Endothelial cell of umbilical vein (primary cell): ENCODE measurements at regions not wholly inside any gene's neighbourhood (a gene's known extent, or its start where the extent isn't known, plus 50 kb on each side); places are given as distances from the start of the nearest gene placed in this dataset.

ENCODE experiments used
- BruUV-seq: library from RNA; stranded (reverse); fragments of 400-500 nt; replicated peaks from 2 replicates; lab custom pipeline; 2021; lab: Mats Ljungman, UMichigan
- CTCF ChIA-PET: fragments of 300-600, 350-600 bp; sonication (Branson Sonifier 250); formaldehyde crosslinking; loops from one replicate; lab custom pipeline; 2021; ENCODE audit warnings: antibody characterized with exemption, inconsistent platforms; lab: Charles Lee
- POLR2A ChIA-PET: fragments of 300-600, 350-600 bp; sonication (Branson Sonifier 250); formaldehyde crosslinking; loops from one replicate; lab custom pipeline; 2021; ENCODE audit warnings: antibody characterized with exemption, inconsistent platforms; lab: Charles Lee
- DNase-seq: peaks from one replicate; pipeline ENCODE4 v3.0.0-alpha.2; 2011; ENCODE audit warnings: low read depth, low spot score
- FAIRE-seq: peaks from 2 replicates; lab custom pipeline; 2011; peaks lifted over from hg19 to GRCh38; lab: Jason Lieb, UNC
- H2AFZ ChIP-seq: 2 replicates; pipeline ENCODE4 v1.6.0; 2012; ENCODE audit warnings: low read depth, low read length, control low read depth, inconsistent platforms
- H3K27ac ChIP-seq: 2 replicates; pipeline ENCODE4 v1.5.1; 2011; ENCODE audit warnings: low read depth, mild to moderate bottlenecking, control low read depth, low read length, moderate library complexity; ENCODE audit not compliant: insufficient read depth
- H3K27me3 ChIP-seq, 2 experiments: 2 replicates each; pipeline versions ENCODE4 v1.6.0 to v1.6.1; 2011; ENCODE audit warnings: low read length in 2 of 2, mixed read lengths in 1 of 2; ENCODE audit not compliant: control insufficient read depth in 2 of 2, insufficient read depth in 2 of 2
- H3K36me3 ChIP-seq, 2 experiments: 2 replicates in 1 of 2; 3 replicates in 1 of 2; pipeline ENCODE4 v1.5.1; 2011; ENCODE audit warnings: low read length in 2 of 2, mild to moderate bottlenecking in 1 of 2, moderate library complexity in 1 of 2; ENCODE audit not compliant: control insufficient read depth in 2 of 2, insufficient read depth in 2 of 2; ENCODE audit errors: extremely low read depth in 1 of 2
- H3K4me1 ChIP-seq: 3 replicates; pipeline ENCODE4 v1.5.1; 2011; ENCODE audit warnings: mild to moderate bottlenecking, low read length; ENCODE audit not compliant: control insufficient read depth, insufficient read depth; ENCODE audit errors: extremely low read depth
- H3K4me2 ChIP-seq: 2 replicates; pipeline ENCODE4 v1.6.1; 2011; ENCODE audit warnings: low read length, control low read depth, mixed read lengths; ENCODE audit not compliant: insufficient read depth
- H3K4me3 ChIP-seq, 3 experiments: fragments of 200-600 bp in 1 of 3; sonication (generic), shearing (Covaris generic) in 1 of 3; replicated peaks in 1 of 3; 2 replicates each; pipeline ENCODE4 v1.5.1; 2011 to 2016; ENCODE audit warnings: control low read depth in 3 of 3, low read length in 3 of 3, mild to moderate bottlenecking in 2 of 3, inconsistent platforms in 1 of 3, low read depth in 1 of 3, moderate library complexity in 1 of 3; ENCODE audit not compliant: insufficient read depth in 1 of 3
- H3K79me2 ChIP-seq: 2 replicates; pipeline ENCODE4 v1.6.0; 2012; ENCODE audit warnings: low read length, inconsistent platforms; ENCODE audit not compliant: control insufficient read depth, insufficient read depth
- H3K9ac ChIP-seq: replicated peaks from 2 replicates; pipeline ENCODE3; 2011; ENCODE audit warnings: low read length, control low read depth; ENCODE audit not compliant: insufficient read depth; ENCODE audit errors: extremely low read depth
- H3K9me1 ChIP-seq: replicated peaks from 3 replicates; pipeline ENCODE4 v1.6.0; 2011; ENCODE audit warnings: mild to moderate bottlenecking, low read length; ENCODE audit not compliant: control insufficient read depth, insufficient read depth; ENCODE audit errors: extremely low read depth
- H3K9me3 ChIP-seq: replicated peaks from 2 replicates; pipeline ENCODE4 v1.5.1; 2012; ENCODE audit warnings: low read length, inconsistent platforms; ENCODE audit not compliant: control insufficient read depth, insufficient read depth
- H4K20me1 ChIP-seq: replicated peaks from 2 replicates; pipeline ENCODE3; 2011; ENCODE audit warnings: mild to moderate bottlenecking, low read length; ENCODE audit not compliant: control insufficient read depth, insufficient read depth; ENCODE audit errors: extremely low read depth
- FOS ChIP-seq: IDR thresholded peaks from 2 replicates; pipeline ENCODE4 v1.6.1; 2011; ENCODE audit warnings: mild to moderate bottlenecking, low read length, moderate library complexity, borderline replicate concordance; ENCODE audit not compliant: insufficient read depth
- JUN ChIP-seq: IDR thresholded peaks from 2 replicates; pipeline ENCODE4 v1.6.1; 2011; ENCODE audit warnings: borderline replicate concordance, low read depth; ENCODE audit not compliant: insufficient read length, insufficient read depth
- POLR2A ChIP-seq: IDR thresholded peaks from 2 replicates; pipeline ENCODE4 v1.6.1; 2012; ENCODE audit warnings: low read depth, mild to moderate bottlenecking, control low read depth, low read length
- POLR2AphosphoS5 ChIP-seq: IDR thresholded peaks from 2 replicates; pipeline ENCODE4 v1.6.1; 2012; ENCODE audit warnings: low read depth, mild to moderate bottlenecking, control low read depth, low read length, moderate library complexity; ENCODE audit not compliant: insufficient read depth
- dilution Hi-C: fragments of 300-500 bp; cut with MboI; formaldehyde crosslinking; loops from one replicate; pipeline ENCODE4 v1.15.0; 2019; ENCODE audit warnings: low sequenced_read_pairs; ENCODE audit not compliant: extremely low pct_ligation_motif_present
- intact Hi-C: fragments of 100-400 bp; cut with micrococcal nuclease; formaldehyde crosslinking; loops from one replicate; pipeline ENCODE4 v1.10.0; 2022
- TF ChIP-seq, protein P1 (sequence below), 2 donors: IDR thresholded peaks; 1 replicate in 1 of 2; 2 replicates in 1 of 2; pipeline ENCODE4 v1.5.1; 2011; ENCODE audit warnings: low read length in 2 of 2, mild to moderate bottlenecking in 2 of 2, moderate library complexity in 2 of 2, control low read depth in 1 of 2, inconsistent platforms in 1 of 2, low read depth in 1 of 2; ENCODE audit not compliant: insufficient read depth in 1 of 2; ENCODE audit errors: extremely low read depth in 1 of 2
- TF ChIP-seq, protein P2 (sequence below): IDR thresholded peaks from 2 replicates; pipeline ENCODE4 v1.6.1; 2011; ENCODE audit not compliant: insufficient read depth, insufficient read length

DNA sequence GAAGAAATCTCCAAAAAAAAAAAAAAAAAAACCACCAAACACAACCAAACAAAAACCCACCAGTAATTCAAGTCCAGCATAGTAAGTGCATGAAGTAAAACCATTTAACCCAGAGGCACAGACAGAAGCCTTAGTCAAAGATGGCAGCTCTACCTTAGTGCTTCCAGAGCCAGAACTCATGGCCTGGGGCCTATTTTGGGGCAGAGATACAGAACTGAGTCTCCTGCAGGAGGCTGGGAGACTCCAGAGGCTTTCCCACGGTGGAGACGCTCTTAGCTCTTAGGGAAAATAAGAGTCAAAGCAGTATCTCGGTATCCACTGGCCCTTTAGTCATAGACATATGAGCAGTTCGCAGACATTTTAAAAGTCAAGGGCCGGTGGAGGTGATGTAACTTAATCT lies 129.5 kb downstream of the GPX5 start:
- H3K27me3 ChIP-seq: peaks cover 25 to 38% of the 10 kb centered on the region in 2 experiments
- H3K4me2 ChIP-seq: no peak overlapping the region
- no peak overlapping the region for H2AFZ ChIP-seq
- dilution Hi-C loops (no loop called here), intact Hi-C loops (loop anchor here (5.0 to 10.0 kb wide), 2 partner anchors 72 to 440 kb away; no protein-coding TSS in a partner anchor)
- DNase-seq: no peak
- TF ChIP-seq, protein P1, sequence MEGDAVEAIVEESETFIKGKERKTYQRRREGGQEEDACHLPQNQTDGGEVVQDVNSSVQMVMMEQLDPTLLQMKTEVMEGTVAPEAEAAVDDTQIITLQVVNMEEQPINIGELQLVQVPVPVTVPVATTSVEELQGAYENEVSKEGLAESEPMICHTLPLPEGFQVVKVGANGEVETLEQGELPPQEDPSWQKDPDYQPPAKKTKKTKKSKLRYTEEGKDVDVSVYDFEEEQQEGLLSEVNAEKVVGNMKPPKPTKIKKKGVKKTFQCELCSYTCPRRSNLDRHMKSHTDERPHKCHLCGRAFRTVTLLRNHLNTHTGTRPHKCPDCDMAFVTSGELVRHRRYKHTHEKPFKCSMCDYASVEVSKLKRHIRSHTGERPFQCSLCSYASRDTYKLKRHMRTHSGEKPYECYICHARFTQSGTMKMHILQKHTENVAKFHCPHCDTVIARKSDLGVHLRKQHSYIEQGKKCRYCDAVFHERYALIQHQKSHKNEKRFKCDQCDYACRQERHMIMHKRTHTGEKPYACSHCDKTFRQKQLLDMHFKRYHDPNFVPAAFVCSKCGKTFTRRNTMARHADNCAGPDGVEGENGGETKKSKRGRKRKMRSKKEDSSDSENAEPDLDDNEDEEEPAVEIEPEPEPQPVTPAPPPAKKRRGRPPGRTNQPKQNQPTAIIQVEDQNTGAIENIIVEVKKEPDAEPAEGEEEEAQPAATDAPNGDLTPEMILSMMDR (IDR thresholded peaks at IDR 0.05; ENCODE audit: extremely low read depth in 1 of 2, insufficient read depth in 1 of 2, low read depth in 1 of 2, low read length in 2 of 2): no peak
- TF ChIP-seq JUN (no peak), FOS (no peak)
- TF ChIP-seq, protein P2, sequence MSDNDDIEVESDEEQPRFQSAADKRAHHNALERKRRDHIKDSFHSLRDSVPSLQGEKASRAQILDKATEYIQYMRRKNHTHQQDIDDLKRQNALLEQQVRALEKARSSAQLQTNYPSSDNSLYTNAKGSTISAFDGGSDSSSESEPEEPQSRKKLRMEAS: no peak
- ChIA-PET CTCF (no interaction called here), POLR2A (no interaction called here)
- no peaks in the 10 kb centered on the region for H3K9me3 ChIP-seq
- H3K36me3 ChIP-seq: no peaks in the 10 kb centered on the region
- no peak overlapping the region for H3K4me3 ChIP-seq
- no peak for FAIRE-seq
- no peak overlapping the region for H3K27ac ChIP-seq
- H3K9me1 ChIP-seq: no peaks in the 10 kb centered on the region
- BruUV-seq: no TSS peak
- no peaks in the 10 kb centered on the region for H4K20me1 ChIP-seq
- no peak overlapping the region for H3K9ac ChIP-seq
- no peaks in the 10 kb centered on the region for H3K79me2 ChIP-seq
- H3K4me1 ChIP-seq: peaks cover 8% of the 10 kb centered on the region

DNA sequence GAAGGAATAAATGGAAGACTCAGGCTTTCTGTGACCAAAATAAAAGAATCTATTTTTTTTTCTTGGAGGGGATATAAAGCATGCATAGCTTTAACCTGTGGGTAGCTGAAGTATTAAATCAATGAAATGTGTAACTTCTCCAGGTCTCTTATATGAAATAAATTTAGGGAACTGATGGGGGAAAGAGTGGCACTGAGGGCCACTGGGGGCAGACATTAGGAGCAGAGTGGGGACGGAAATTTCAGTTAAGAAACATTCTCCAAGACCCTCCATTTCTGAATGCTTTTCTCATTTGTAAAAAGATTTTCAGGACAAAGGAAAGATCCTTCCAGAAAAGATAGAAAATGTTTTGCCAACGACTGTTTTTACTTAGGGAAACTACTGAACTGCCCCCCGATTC lies 131.0 kb downstream of the GPX5 start:
- Histone ChIP-seq H3K9me3 (no peaks in the 10 kb centered on the region), H3K36me3 (no peaks in the 10 kb centered on the region), H3K4me3 (no peak overlapping the region), H3K9me1 (no peaks in the 10 kb centered on the region), H3K27ac (no peak overlapping the region), H3K4me1 (peaks cover 8% of the 10 kb centered on the region), H3K27me3 (peaks cover 25 to 38% of the 10 kb centered on the region in 2 experiments), H4K20me1 (no peaks in the 10 kb centered on the region), H3K9ac (no peak overlapping the region), H2AFZ (no peak overlapping the region), H3K79me2 (no peaks in the 10 kb centered on the region), H3K4me2 (no peak overlapping the region)
- dilution Hi-C loops (no loop called here), intact Hi-C loops (loop anchor here (5.0 to 10.0 kb wide), 2 partner anchors 71 to 442 kb away; no protein-coding TSS in a partner anchor)
- TF ChIP-seq POLR2AphosphoS5 (no peak), FOS (no peak), JUN (no peak), POLR2A (no peak)
- TF ChIP-seq, protein P1 (IDR thresholded peaks at IDR 0.05; ENCODE audit: extremely low read depth in 1 of 2, insufficient read depth in 1 of 2, low read depth in 1 of 2, low read length in 2 of 2): no peak
- TF ChIP-seq, protein P2: no peak
- DNase-seq (no peak), FAIRE-seq (no peak)
- ChIA-PET CTCF (interaction anchor here (1.4 kb wide), 1 partner anchor 10 kb away, joined by 3 read pairs; no protein-coding TSS in a partner anchor), POLR2A (no interaction called here)
- no TSS peak for BruUV-seq
